ENCODE measurements at regions not wholly inside any gene's neighbourhood (a gene's known extent, or its start where the extent isn't known, plus 50 kb on each side); places are given as distances from the start of the nearest gene placed in this dataset.
A peak's percentile ranks its signal among the peaks of the same experiment; 100 is the strongest.

GRCh38 chr18:38996056-38996455, 1430.5 kb upstream of the CELF4 start:
- H3K4me1 ChIP-seq (ENCODE audit: control insufficient read depth, insufficient read depth, low read length): no peaks in the 10 kb centered on the region
- no peak for DNase-seq
- no peak overlapping the region for H3K27ac ChIP-seq (ENCODE audit: low read length)
- no peak overlapping the region for H3K4me3 ChIP-seq (ENCODE audit: low read length)
- intact Hi-C loops (cut with DNase I): no loop called here
- no peaks in the 10 kb centered on the region for H3K9me3 ChIP-seq (ENCODE audit: control insufficient read depth, low read length)
- no peaks in the 10 kb centered on the region for H3K27me3 ChIP-seq (ENCODE audit: control insufficient read depth, insufficient read depth)
- ATAC-seq: no peak
- 85% methylated on average over 3 of the region's 3 CpGs for WGBS

- Histone ChIP-seq H3K4me1 (ENCODE audit: control insufficient read depth, insufficient read depth, low read length) (no peaks in the 10 kb centered on the region), H3K27me3 (ENCODE audit: control insufficient read depth, insufficient read depth) (no peaks in the 10 kb centered on the region), H3K27ac (ENCODE audit: low read length) (no peak overlapping the region), H3K9me3 (ENCODE audit: control insufficient read depth, low read length) (no peaks in the 10 kb centered on the region), H3K4me3 (ENCODE audit: low read length) (no peak overlapping the region)
- WGBS: 68% methylated on average over 1 of the region's 1 CpG
- ATAC-seq (no peak), DNase-seq (no peak)
- intact Hi-C loops (cut with DNase I): no loop called here
These were observed 1427.7 kb upstream of the CELF4 start for GRCh38 chr18:38993342-38993741.

DNA sequence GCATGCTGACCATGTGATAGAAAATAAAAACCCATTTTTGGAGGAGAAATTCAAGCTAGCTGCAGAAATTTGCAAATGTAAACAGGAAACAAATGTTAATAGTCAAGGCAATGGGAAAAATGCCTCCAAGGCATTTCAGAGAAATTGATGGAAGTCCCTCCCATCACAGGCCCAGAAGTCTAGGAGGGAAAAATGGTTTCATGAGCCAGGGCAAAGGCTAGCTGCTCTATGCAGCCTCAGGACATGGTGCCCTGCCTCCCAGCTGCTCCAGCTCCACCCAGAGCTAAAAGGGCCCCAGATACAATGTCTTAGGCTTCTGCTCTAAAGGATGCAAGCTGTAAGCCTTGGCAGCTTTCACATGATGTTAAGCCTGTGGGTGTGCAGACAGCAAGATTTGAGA, 1419.4 kb upstream of the CELF4 start:
- Histone ChIP-seq H3K4me3 (ENCODE audit: low read length) (no peak overlapping the region), H3K27ac (ENCODE audit: low read length) (no peak overlapping the region), H3K27me3 (ENCODE audit: control insufficient read depth, insufficient read depth) (no peaks in the 10 kb centered on the region), H3K4me1 (ENCODE audit: control insufficient read depth, insufficient read depth, low read length) (no peaks in the 10 kb centered on the region), H3K9me3 (ENCODE audit: control insufficient read depth, low read length) (no peaks in the 10 kb centered on the region)
- intact Hi-C loops (cut with DNase I): no loop called here
- ATAC-seq (no peak), DNase-seq (peak in 1 of 3 donors; percentile 21)

GRCh38 chr18:38982072-38982471, 1416.5 kb upstream of the CELF4 start:
- no peaks in the 10 kb centered on the region for H3K9me3 ChIP-seq (ENCODE audit: control insufficient read depth, low read length)
- DNase-seq: no peak
- intact Hi-C loops (cut with DNase I): no loop called here
- ATAC-seq: no peak
- H3K27ac ChIP-seq (ENCODE audit: low read length): no peak overlapping the region
- H3K4me1 ChIP-seq (ENCODE audit: control insufficient read depth, insufficient read depth, low read length): no peaks in the 10 kb centered on the region
- H3K27me3 ChIP-seq (ENCODE audit: control insufficient read depth, insufficient read depth): no peaks in the 10 kb centered on the region
- 89% methylated on average over 1 of the region's 1 CpG for whole genome bisulfite sequencing
- H3K4me3 ChIP-seq (ENCODE audit: low read length): no peak overlapping the region

DNA sequence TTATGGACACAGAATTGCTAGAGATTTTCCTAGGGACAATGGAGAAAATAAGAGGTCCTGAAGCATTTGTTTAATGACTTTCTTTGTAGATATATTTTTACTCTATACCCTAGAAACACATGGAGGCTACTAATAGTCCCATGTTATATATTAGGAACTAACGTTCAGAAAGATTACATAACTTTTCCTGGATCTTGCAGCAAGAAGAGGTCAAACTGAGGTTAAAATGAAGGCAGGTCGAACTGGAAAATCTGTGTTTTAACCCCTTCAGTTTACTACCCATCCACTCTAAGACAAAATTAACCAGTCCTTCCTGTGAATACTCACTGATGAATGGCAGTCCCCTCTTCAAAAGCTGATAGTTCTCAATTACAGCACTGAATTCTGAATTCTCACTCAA, 1415.8 kb upstream of the CELF4 start:
- no peaks in the 10 kb centered on the region for H3K4me1 ChIP-seq (ENCODE audit: control insufficient read depth, insufficient read depth, low read length)
- H3K27ac ChIP-seq (ENCODE audit: low read length): no peak overlapping the region
- H3K4me3 ChIP-seq (ENCODE audit: low read length): no peak overlapping the region
- WGBS: 3% methylated on average over 2 of the region's 2 CpGs
- no peaks in the 10 kb centered on the region for H3K27me3 ChIP-seq (ENCODE audit: control insufficient read depth, insufficient read depth)
- no peak for DNase-seq
- intact Hi-C loops (cut with DNase I): no loop called here
- no peaks in the 10 kb centered on the region for H3K9me3 ChIP-seq (ENCODE audit: control insufficient read depth, low read length)
- ATAC-seq: no peak

DNA sequence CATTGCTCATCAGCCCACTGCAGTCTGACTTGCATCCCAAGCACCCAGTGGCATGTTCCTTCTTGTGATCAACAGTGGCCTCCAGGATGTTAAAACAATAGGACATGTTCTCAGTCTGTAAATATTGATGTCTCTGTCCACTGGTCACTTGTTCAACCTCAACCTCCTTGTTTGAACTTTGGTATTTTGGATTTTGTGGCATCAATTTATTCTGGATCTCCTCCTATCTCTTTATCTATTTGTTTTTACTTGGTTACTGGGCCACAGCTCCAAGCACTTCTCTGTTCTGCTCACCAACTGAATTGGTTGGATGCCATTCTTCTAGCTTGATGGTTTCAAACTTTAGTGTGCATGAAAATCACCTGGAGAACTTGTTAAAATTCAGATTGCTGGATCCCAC, 1414.8 kb upstream of the CELF4 start:
- no peak for DNase-seq
- ATAC-seq: no peak
- intact Hi-C loops (cut with DNase I): no loop called here
- H3K4me1 ChIP-seq (ENCODE audit: control insufficient read depth, insufficient read depth, low read length): no peaks in the 10 kb centered on the region
- H3K27me3 ChIP-seq (ENCODE audit: control insufficient read depth, insufficient read depth): no peaks in the 10 kb centered on the region
- no peaks in the 10 kb centered on the region for H3K9me3 ChIP-seq (ENCODE audit: control insufficient read depth, low read length)
- H3K4me3 ChIP-seq (ENCODE audit: low read length): no peak overlapping the region
- no peak overlapping the region for H3K27ac ChIP-seq (ENCODE audit: low read length)

- Histone ChIP-seq H3K4me3 (ENCODE audit: low read length) (no peak overlapping the region), H3K4me1 (ENCODE audit: control insufficient read depth, insufficient read depth, low read length) (no peaks in the 10 kb centered on the region), H3K27ac (ENCODE audit: low read length) (no peak overlapping the region), H3K27me3 (ENCODE audit: control insufficient read depth, insufficient read depth) (no peaks in the 10 kb centered on the region), H3K9me3 (ENCODE audit: control insufficient read depth, low read length) (no peaks in the 10 kb centered on the region)
- DNase-seq: no peak
- no peak for ATAC-seq
- WGBS: 83% methylated on average over 1 of the region's 1 CpG
- intact Hi-C loops (cut with DNase I): no loop called here
These were observed 1407.0 kb upstream of the CELF4 start for GRCh38 chr18:38972571-38972970.

GRCh38 chr18:38971881-38972280, 1406.3 kb upstream of the CELF4 start:
- Histone ChIP-seq H3K27ac (ENCODE audit: low read length) (no peak overlapping the region), H3K27me3 (ENCODE audit: control insufficient read depth, insufficient read depth) (no peaks in the 10 kb centered on the region), H3K4me3 (ENCODE audit: low read length) (no peak overlapping the region), H3K9me3 (ENCODE audit: control insufficient read depth, low read length) (no peaks in the 10 kb centered on the region), H3K4me1 (ENCODE audit: control insufficient read depth, insufficient read depth, low read length) (no peaks in the 10 kb centered on the region)
- ATAC-seq (no peak), DNase-seq (no peak)
- intact Hi-C loops (cut with DNase I): no loop called here
- WGBS: 64% methylated on average over 7 of the region's 7 CpGs

- no peaks in the 10 kb centered on the region for H3K27me3 ChIP-seq (ENCODE audit: control insufficient read depth, insufficient read depth)
- H3K9me3 ChIP-seq (ENCODE audit: control insufficient read depth, low read length): no peaks in the 10 kb centered on the region
- intact Hi-C loops (cut with DNase I): no loop called here
- DNase-seq (no peak), ATAC-seq (no peak)
- H3K4me3 ChIP-seq (ENCODE audit: low read length): no peak overlapping the region
- H3K27ac ChIP-seq (ENCODE audit: low read length): no peak overlapping the region
- no peaks in the 10 kb centered on the region for H3K4me1 ChIP-seq (ENCODE audit: control insufficient read depth, insufficient read depth, low read length)
These were observed 1401.2 kb upstream of the CELF4 start for GRCh38 chr18:38966841-38967240.

- ATAC-seq (no peak), DNase-seq (no peak)
- whole genome bisulfite sequencing: 40% methylated on average over 3 of the region's 3 CpGs
- Histone ChIP-seq H3K27ac (ENCODE audit: low read length) (no peak overlapping the region), H3K9me3 (ENCODE audit: control insufficient read depth, low read length) (no peaks in the 10 kb centered on the region), H3K27me3 (ENCODE audit: control insufficient read depth, insufficient read depth) (no peaks in the 10 kb centered on the region), H3K4me1 (ENCODE audit: control insufficient read depth, insufficient read depth, low read length) (no peaks in the 10 kb centered on the region), H3K4me3 (ENCODE audit: low read length) (no peak overlapping the region)
- intact Hi-C loops (cut with DNase I): no loop called here
These were observed 1398.5 kb upstream of the CELF4 start for GRCh38 chr18:38963943-38964660.

GRCh38 chr18:38961880-38962279, 1396.3 kb upstream of the CELF4 start:
- ATAC-seq (no peak), DNase-seq (no peak)
- H3K27ac ChIP-seq (ENCODE audit: low read length): no peak overlapping the region
- no peak overlapping the region for H3K4me3 ChIP-seq (ENCODE audit: low read length)
- intact Hi-C loops (cut with DNase I): no loop called here
- H3K9me3 ChIP-seq (ENCODE audit: control insufficient read depth, low read length): no peaks in the 10 kb centered on the region
- no peaks in the 10 kb centered on the region for H3K4me1 ChIP-seq (ENCODE audit: control insufficient read depth, insufficient read depth, low read length)
- 36% methylated on average over 1 of the region's 1 CpG for WGBS
- no peaks in the 10 kb centered on the region for H3K27me3 ChIP-seq (ENCODE audit: control insufficient read depth, insufficient read depth)

DNA sequence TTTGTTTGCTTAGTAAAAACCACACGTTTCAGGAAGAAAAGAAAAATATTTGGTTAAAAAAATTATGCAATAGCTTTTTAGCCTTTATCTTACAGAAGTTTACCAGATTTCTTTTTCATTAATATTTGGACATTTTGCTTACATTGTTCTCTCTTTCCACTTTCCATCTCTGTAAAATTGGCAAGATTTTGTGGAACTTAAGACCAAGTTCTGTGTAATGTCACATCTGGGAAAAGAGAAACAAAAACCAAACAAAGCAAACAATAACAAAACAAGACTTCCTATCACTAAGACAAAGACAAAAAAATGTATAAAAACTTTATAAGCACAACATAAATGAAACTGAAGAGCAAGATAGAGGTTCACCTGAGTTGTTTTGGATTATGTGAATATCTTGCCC, 1392.1 kb upstream of the CELF4 start:
- H3K27ac ChIP-seq (ENCODE audit: low read length): no peak overlapping the region
- H3K4me1 ChIP-seq (ENCODE audit: control insufficient read depth, insufficient read depth, low read length): no peaks in the 10 kb centered on the region
- DNase-seq (no peak), ATAC-seq (no peak)
- no peaks in the 10 kb centered on the region for H3K27me3 ChIP-seq (ENCODE audit: control insufficient read depth, insufficient read depth)
- H3K9me3 ChIP-seq (ENCODE audit: control insufficient read depth, low read length): no peaks in the 10 kb centered on the region
- intact Hi-C loops (cut with DNase I): no loop called here
- no peak overlapping the region for H3K4me3 ChIP-seq (ENCODE audit: low read length)
- WGBS: 23% methylated on average over 1 of the region's 1 CpG
